ENCODE measurements at regions not wholly inside any gene's neighbourhood (a gene's known extent, or its start where the extent isn't known, plus 50 kb on each side); places are given as distances from the start of the nearest gene placed in this dataset.

GRCh38 chr12:58041441-58041840, 100.1 kb downstream of the ATP23 start:
- Histone ChIP-seq H3K9me2 (replicated peaks; ENCODE audit: insufficient read depth, low read length) (no peaks in the 10 kb centered on the region), H3K79me2 (ENCODE audit: insufficient read depth, low read length) (no peaks in the 10 kb centered on the region), H4K20me1 (ENCODE audit: low read depth, low read length) (no peaks in the 10 kb centered on the region), H3K27ac (ENCODE audit: low read depth, low read length) (no peak overlapping the region), H3K9ac (ENCODE audit: low read length) (no peak overlapping the region), H3K4me3 (ENCODE audit: insufficient read depth, low read length, poor library complexity, severe bottlenecking) (no peak overlapping the region), H3K9me3 (ENCODE audit: insufficient read depth, low read length) (no peaks in the 10 kb centered on the region; the same call in 1 of the 2 replicates), H3F3A (ENCODE audit: insufficient read depth) (no peaks in the 10 kb centered on the region), H3K4me2 (ENCODE audit: low read depth, low read length, poor library complexity, severe bottlenecking) (no peak overlapping the region), H2AFZ (ENCODE audit: low read depth, low read length, severe bottlenecking) (no peak overlapping the region), H3K27me3 (ENCODE audit: low read length) (no peaks in the 10 kb centered on the region), H3K36me3 (ENCODE audit: low read length) (no peaks in the 10 kb centered on the region)
- TF ChIP-seq EZH2phosphoT487 (conservative IDR thresholded peaks at IDR 0.05; ENCODE audit: low read length) = no peak
- no peak for TF ChIP-seq CTCF (IDR thresholded peaks at IDR 0.05; ENCODE audit: insufficient read depth, low read length, poor library complexity, severe bottlenecking)

- Histone ChIP-seq H3K79me2 (ENCODE audit: insufficient read depth, low read length) (no peaks in the 10 kb centered on the region), H3K4me3 (ENCODE audit: insufficient read depth, low read length, poor library complexity, severe bottlenecking) (no peak overlapping the region), H2AFZ (ENCODE audit: low read depth, low read length, severe bottlenecking) (no peak overlapping the region), H3K9me3 (ENCODE audit: insufficient read depth, low read length) (no peaks in the 10 kb centered on the region), H3K9me2 (replicated peaks; ENCODE audit: insufficient read depth, low read length) (no peaks in the 10 kb centered on the region), H4K20me1 (ENCODE audit: low read depth, low read length) (no peaks in the 10 kb centered on the region), H3K27me3 (ENCODE audit: low read length) (no peaks in the 10 kb centered on the region), H3K9ac (ENCODE audit: low read length) (no peak overlapping the region), H3F3A (ENCODE audit: insufficient read depth) (no peaks in the 10 kb centered on the region), H3K36me3 (ENCODE audit: low read length) (no peaks in the 10 kb centered on the region), H3K27ac (ENCODE audit: low read depth, low read length) (no peak overlapping the region), H3K4me2 (ENCODE audit: low read depth, low read length, poor library complexity, severe bottlenecking) (no peak overlapping the region)
- no peak for TF ChIP-seq EZH2phosphoT487 (conservative IDR thresholded peaks at IDR 0.05; ENCODE audit: low read length)
Observed at GRCh38 chr12:58044966-58045365, 103.6 kb downstream of the ATP23 start.

- TF ChIP-seq CTCF (IDR thresholded peaks at IDR 0.05; ENCODE audit: insufficient read depth, low read length, poor library complexity, severe bottlenecking) = no peak
- TF ChIP-seq EZH2phosphoT487 (conservative IDR thresholded peaks at IDR 0.05; ENCODE audit: low read length) = no peak
- Histone ChIP-seq H3K36me3 (ENCODE audit: low read length) (no peaks in the 10 kb centered on the region), H2AFZ (ENCODE audit: low read depth, low read length, severe bottlenecking) (no peak overlapping the region), H3K4me2 (ENCODE audit: low read depth, low read length, poor library complexity, severe bottlenecking) (no peak overlapping the region), H3K9me2 (replicated peaks; ENCODE audit: insufficient read depth, low read length) (no peaks in the 10 kb centered on the region), H3K4me3 (ENCODE audit: insufficient read depth, low read length, poor library complexity, severe bottlenecking) (no peak overlapping the region), H3F3A (ENCODE audit: insufficient read depth) (no peaks in the 10 kb centered on the region), H3K9me3 (ENCODE audit: insufficient read depth, low read length) (no peaks in the 10 kb centered on the region), H4K20me1 (ENCODE audit: low read depth, low read length) (no peaks in the 10 kb centered on the region), H3K9ac (ENCODE audit: low read length) (no peak overlapping the region), H3K79me2 (ENCODE audit: insufficient read depth, low read length) (no peaks in the 10 kb centered on the region), H3K27ac (ENCODE audit: low read depth, low read length) (no peak overlapping the region), H3K27me3 (ENCODE audit: low read length) (no peaks in the 10 kb centered on the region)
Observed at GRCh38 chr12:58046271-58046670, 104.9 kb downstream of the ATP23 start.

- TF ChIP-seq CTCF (IDR thresholded peaks at IDR 0.05; ENCODE audit: insufficient read depth, low read length, poor library complexity, severe bottlenecking) (no peak), EZH2phosphoT487 (conservative IDR thresholded peaks at IDR 0.05; ENCODE audit: low read length) (no peak)
- no peak overlapping the region for H3K4me2 ChIP-seq (ENCODE audit: low read depth, low read length, poor library complexity, severe bottlenecking)
Observed at GRCh38 chr12:58051378-58051777, 110.0 kb downstream of the ATP23 start.

More at GRCh38 chr12:58051378-58051777, 110.0 kb downstream of the ATP23 start:
- Histone ChIP-seq H3K27me3 (ENCODE audit: low read length) (no peaks in the 10 kb centered on the region), H4K20me1 (ENCODE audit: low read depth, low read length) (no peaks in the 10 kb centered on the region), H2AFZ (ENCODE audit: low read depth, low read length, severe bottlenecking) (no peak overlapping the region), H3F3A (ENCODE audit: insufficient read depth) (no peaks in the 10 kb centered on the region), H3K9me3 (ENCODE audit: insufficient read depth, low read length) (no peaks in the 10 kb centered on the region), H3K4me3 (ENCODE audit: insufficient read depth, low read length, poor library complexity, severe bottlenecking) (no peak overlapping the region), H3K9ac (ENCODE audit: low read length) (no peak overlapping the region), H3K36me3 (ENCODE audit: low read length) (no peaks in the 10 kb centered on the region), H3K9me2 (replicated peaks; ENCODE audit: insufficient read depth, low read length) (no peaks in the 10 kb centered on the region), H3K27ac (ENCODE audit: low read depth, low read length) (no peak overlapping the region), H3K79me2 (ENCODE audit: insufficient read depth, low read length) (no peaks in the 10 kb centered on the region)
